Dedifferentiated amniotic fluid mesenchymal stem cell (primary cell): ENCODE measurements at regions not wholly inside any gene's neighbourhood (a gene's known extent, or its start where the extent isn't known, plus 50 kb on each side); places are given as distances from the start of the nearest gene placed in this dataset.
"Not testable (repeated sequence)": the region's sequence is repeated elsewhere in the genome, so short reads cannot be mapped to it uniquely, and the experiment has no call there.

Source experiments
- DNase-seq: peaks from one replicate; pipeline ENCODE4 v3.0.0-alpha.2; 2016; ENCODE audit errors: extremely low spot score

- not testable (repeated sequence) for DNase-seq
These were observed 110.3 kb downstream of the NPIPB11 start for GRCh38 chr16:29296176-29296575.

GRCh38 chr16:29294951-29295795, 111.3 kb downstream of the NPIPB11 start:
- not testable (repeated sequence) for DNase-seq

GRCh38 chr16:29294400-29294933, 112.0 kb downstream of the NPIPB11 start:
- DNase-seq: not testable (repeated sequence)

- not testable (repeated sequence) for DNase-seq
These were observed 113.0 kb downstream of the NPIPB11 start for GRCh38 chr16:29293545-29293944.

GRCh38 chr16:29292952-29293471, 113.5 kb downstream of the NPIPB11 start:
- DNase-seq: not testable (repeated sequence)

GRCh38 chr16:29291329-29292271, 114.9 kb downstream of the NPIPB11 start:
- DNase-seq: not testable (repeated sequence)

GRCh38 chr16:29290631-29291247, 115.8 kb downstream of the NPIPB11 start:
- DNase-seq: peak; percentile 91

GRCh38 chr16:29289516-29290239, 116.8 kb downstream of the NPIPB11 start:
- DNase-seq: not testable (repeated sequence)

- DNase-seq: not testable (repeated sequence)
These were observed 117.6 kb downstream of the NPIPB11 start for GRCh38 chr16:29288711-29289474.

- not testable (repeated sequence) for DNase-seq
These were observed 118.5 kb downstream of the NPIPB11 start for GRCh38 chr16:29287871-29288535.

- DNase-seq: not testable (repeated sequence)
These were observed 119.3 kb downstream of the NPIPB11 start for GRCh38 chr16:29287246-29287645.

- not testable (repeated sequence) for DNase-seq
These were observed 119.7 kb downstream of the NPIPB11 start for GRCh38 chr16:29286796-29287195.

GRCh38 chr16:29286161-29286560, 120.3 kb downstream of the NPIPB11 start:
- DNase-seq: not testable (repeated sequence)

- not testable (repeated sequence) for DNase-seq
These were observed 121.2 kb downstream of the NPIPB11 start for GRCh38 chr16:29285151-29285885.

- DNase-seq: not testable (repeated sequence)
These were observed 121.8 kb downstream of the NPIPB11 start for GRCh38 chr16:29284723-29285122.

- not testable (repeated sequence) for DNase-seq
These were observed 122.4 kb downstream of the NPIPB11 start for GRCh38 chr16:29284159-29284558.

GRCh38 chr16:29278097-29278871, 128.2 kb downstream of the NPIPB11 start:
- DNase-seq: not testable (repeated sequence)

- not testable (repeated sequence) for DNase-seq
These were observed 130.1 kb downstream of the NPIPB11 start for GRCh38 chr16:29276446-29276845.
